HG03460 (cell line): ENCODE measurements at regions not wholly inside any gene's neighbourhood (a gene's known extent, or its start where the extent isn't known, plus 50 kb on each side); places are given as distances from the start of the nearest gene placed in this dataset.

ENCODE experiments used
- ATAC-seq: cut with Tn5 transposase; IDR thresholded peaks from one replicate; pipeline ENCODE4 v1.9.1; 2021; ENCODE audit not compliant: unreplicated experiment

DNA sequence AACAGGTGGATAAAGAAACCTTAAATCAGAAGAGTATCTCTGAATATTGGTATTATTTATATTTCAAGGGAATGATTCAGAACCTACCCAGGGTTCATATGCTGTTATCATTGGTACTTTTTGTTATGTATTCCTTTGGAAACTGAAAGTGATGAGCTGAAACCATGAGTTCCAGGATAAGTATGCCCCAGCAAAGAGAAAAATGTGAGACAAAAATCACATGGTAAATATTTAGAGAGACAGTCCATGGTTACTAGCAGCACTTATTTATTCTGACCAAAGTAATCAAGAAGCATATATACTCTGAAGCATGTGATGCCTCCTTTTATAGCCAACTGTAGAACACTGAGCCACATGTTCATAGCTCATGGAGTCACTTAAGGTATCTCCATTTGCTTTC, 277.7 kb downstream of the ARAP2 start:
- ATAC-seq = no peak

GRCh38 chr4:35970366-35970960, 273.9 kb downstream of the ARAP2 start:
- peak; percentile 49 for ATAC-seq

GRCh38 chr4:35972814-35973213, 271.5 kb downstream of the ARAP2 start:
- no peak for ATAC-seq

GRCh38 chr4:35975617-35976355, 268.5 kb downstream of the ARAP2 start:
- no peak for ATAC-seq

GRCh38 chr4:35978551-35978950, 265.8 kb downstream of the ARAP2 start:
- no peak for ATAC-seq

DNA sequence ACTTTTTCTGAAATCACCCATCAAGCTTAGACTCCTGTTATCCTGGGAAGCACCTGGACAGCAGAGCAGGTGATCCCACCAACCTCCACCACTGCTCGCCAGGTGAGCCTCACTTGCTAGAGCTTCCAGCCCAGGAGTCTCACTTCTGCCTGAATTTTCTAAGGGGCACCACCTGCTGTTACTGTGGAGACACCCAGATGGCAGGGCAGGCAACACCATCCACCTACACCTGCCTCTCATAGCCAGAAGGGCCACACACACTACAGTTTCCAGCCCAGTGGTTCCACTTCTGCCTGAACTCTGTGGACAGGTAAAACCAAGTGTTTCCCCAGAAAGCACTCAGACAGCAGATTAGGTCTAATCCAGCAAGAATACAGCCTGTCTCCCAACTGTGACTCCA, 262.0 kb downstream of the ARAP2 start:
- ATAC-seq = no peak

GRCh38 chr4:35986537-35986936, 257.8 kb downstream of the ARAP2 start:
- ATAC-seq = no peak

- no peak for ATAC-seq
Measured at GRCh38 chr4:35993606-35994005, 250.7 kb downstream of the ARAP2 start.

DNA sequence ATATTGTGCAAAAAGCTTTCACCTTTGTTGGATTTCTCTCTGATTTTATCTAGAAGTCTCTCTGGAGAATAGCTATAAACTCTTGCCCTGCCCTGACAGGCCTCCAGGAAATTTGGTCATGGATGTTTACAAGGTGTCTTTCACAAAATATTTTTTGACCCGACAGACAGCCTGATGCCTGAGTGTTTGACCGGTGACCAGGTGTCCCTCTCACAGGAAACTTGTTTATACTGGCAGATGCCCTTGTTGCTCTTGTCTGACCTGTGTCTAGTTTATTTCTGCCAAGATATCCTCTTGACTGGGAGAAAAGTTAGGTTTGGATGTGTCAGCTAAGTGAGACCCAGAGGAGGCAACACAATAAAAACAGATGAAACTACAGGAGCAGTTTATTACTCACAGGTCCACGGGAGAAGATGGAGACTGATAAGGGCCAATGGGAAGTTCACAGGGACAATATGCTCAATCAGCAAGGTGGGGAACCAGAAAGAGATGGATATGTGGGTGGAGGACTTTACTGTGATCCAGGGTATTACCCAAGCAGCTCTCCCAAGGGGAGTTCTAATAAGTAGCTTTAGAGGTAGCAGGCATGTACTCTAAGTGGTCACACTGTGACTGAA, 243.3 kb downstream of the ARAP2 start:
- no peak for ATAC-seq

- ATAC-seq = no peak
Measured at GRCh38 chr4:36003051-36003450, 241.3 kb downstream of the ARAP2 start.

DNA sequence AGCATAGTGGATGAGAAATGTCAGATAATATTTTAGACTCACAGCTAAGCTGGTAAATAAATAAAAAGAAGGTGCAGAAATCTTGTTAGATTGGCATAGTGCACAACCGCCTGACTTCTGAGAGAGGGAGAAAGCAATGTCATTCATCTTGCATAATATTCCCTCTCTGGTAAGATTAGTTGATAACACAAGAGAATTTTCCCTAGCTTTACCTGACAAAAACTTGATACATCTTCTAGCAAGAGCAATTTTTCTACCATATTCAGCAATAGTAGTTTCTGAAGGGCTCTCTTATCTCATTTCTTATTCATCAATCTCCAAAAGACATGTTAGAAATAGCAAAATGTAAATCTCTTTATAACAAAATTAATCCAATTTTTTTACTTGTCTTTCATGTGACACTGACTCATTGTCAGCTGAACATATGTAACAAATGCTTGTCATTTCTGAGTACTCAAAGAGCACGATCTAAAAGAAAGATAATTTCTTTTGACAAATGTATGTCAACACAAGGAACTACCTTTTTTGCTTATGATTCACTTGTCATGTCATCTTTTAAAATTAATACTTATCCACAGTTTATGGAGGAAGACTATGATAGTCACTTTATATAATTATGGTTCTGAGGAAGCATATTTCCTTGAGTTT, 240.0 kb downstream of the ARAP2 start:
- no peak for ATAC-seq

DNA sequence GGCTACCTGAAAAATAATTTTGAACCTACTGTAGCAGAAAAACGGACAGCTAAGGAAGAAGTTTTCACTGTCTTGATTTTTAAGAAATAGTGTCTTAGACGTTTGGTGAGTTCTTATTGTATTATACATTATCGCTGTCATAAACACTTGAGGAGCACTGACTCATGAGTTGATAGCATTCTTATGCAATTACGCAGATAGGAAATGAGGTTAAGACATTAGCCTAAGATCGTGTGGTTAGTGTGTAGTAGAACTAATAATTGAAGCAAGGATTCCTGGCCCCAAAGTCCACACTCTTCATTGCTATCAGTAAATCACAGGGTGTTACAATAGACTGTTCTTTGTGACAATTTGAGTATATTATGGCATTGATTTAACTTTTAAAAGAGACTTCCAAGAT, 238.1 kb downstream of the ARAP2 start:
- ATAC-seq = no peak

DNA sequence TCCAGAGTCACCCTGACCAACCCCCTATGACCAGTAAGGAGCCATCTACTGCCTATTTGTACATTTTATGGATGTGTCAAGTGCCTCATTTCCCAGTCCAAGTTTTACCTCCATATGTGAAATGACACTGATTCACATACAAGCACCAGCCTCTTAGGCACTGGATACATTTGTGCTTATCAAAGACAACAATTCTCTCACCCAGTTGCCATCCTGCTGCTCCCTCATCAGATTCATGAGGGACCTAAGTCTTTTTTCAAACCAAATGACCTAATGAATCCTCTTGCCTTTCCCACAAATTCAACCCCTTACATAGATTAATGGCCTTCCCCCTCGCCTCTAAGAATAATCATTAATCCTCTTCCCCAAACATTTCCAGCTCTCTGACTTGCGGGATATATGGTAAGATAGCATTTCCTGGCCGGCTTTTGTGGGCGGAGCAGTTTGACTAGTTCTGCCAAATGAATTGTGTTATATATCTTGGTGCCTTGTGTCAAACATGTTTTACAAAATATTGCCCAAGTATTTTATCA, 233.9 kb downstream of the ARAP2 start:
- ATAC-seq = no peak

GRCh38 chr4:36011381-36011780, 232.9 kb downstream of the ARAP2 start:
- ATAC-seq = no peak

DNA sequence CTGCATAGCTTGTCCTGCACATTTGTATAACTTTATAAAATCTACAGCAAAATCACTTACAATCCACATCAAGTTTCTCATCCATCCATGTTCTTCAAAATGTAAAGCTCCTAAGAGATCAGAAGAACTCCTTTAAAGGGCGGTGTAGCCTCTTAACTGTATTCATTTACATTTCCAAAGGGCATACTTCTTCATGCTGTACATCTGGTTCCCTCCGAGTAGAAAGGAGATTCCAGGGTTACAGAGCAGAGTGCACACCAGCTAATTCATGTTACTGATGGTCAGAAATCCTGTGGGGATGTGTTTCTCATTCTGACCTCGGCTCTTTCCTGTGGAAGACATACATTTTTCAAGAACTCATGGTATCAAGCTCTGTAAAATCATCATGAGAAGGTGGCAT, 231.8 kb downstream of the ARAP2 start:
- ATAC-seq = no peak

GRCh38 chr4:36013206-36013605, 231.1 kb downstream of the ARAP2 start:
- no peak for ATAC-seq
